Hematopoietic multipotent progenitor cell treated with erythropoietin and hydrocortisone succinate and interleukin-3 and kit ligand, for 4 days (in vitro differentiated cells): ENCODE measurements at regions not wholly inside any gene's neighbourhood (a gene's known extent, or its start where the extent isn't known, plus 50 kb on each side); places are given as distances from the start of the nearest gene placed in this dataset.

Experiments
- DNase-seq: peaks from one replicate; pipeline ENCODE4 v3.0.0-alpha.2; 2015

GRCh38 chr7:33661430-33662160 is 243.7 kb upstream of the BMPER start:
- peak; percentile 42 for DNase-seq

- DNase-seq, result no peak
These were observed 238.8 kb upstream of the BMPER start for GRCh38 chr7:33666531-33666930.

GRCh38 chr7:33667196-33667595 is 238.1 kb upstream of the BMPER start:
- no peak for DNase-seq

- DNase-seq, result no peak
These were observed 236.1 kb upstream of the BMPER start for GRCh38 chr7:33669251-33669670.

- DNase-seq, result no peak
These were observed 233.6 kb upstream of the BMPER start for GRCh38 chr7:33671531-33672262.

GRCh38 chr7:33673029-33673700 is 232.2 kb upstream of the BMPER start:
- no peak for DNase-seq

GRCh38 chr7:33674804-33675411 is 230.4 kb upstream of the BMPER start:
- DNase-seq, result no peak

GRCh38 chr7:33677556-33677955 is 227.8 kb upstream of the BMPER start:
- DNase-seq, result no peak

GRCh38 chr7:33678569-33679335 is 226.6 kb upstream of the BMPER start:
- DNase-seq, result no peak

GRCh38 chr7:33680682-33681081 is 224.7 kb upstream of the BMPER start:
- DNase-seq, result no peak

GRCh38 chr7:33685503-33685902 is 219.8 kb upstream of the BMPER start:
- no peak for DNase-seq

GRCh38 chr7:33685981-33686683 is 219.2 kb upstream of the BMPER start:
- peak; percentile 10 for DNase-seq

GRCh38 chr7:33687625-33688024 is 217.7 kb upstream of the BMPER start:
- no peak for DNase-seq

GRCh38 chr7:33691180-33691579 is 214.2 kb upstream of the BMPER start:
- DNase-seq, result no peak

- DNase-seq, result no peak
These were observed 212.4 kb upstream of the BMPER start for GRCh38 chr7:33692956-33693355.

GRCh38 chr7:33694006-33694405 is 211.3 kb upstream of the BMPER start:
- no peak for DNase-seq

GRCh38 chr7:33697616-33698015 is 207.7 kb upstream of the BMPER start:
- DNase-seq, result no peak

- DNase-seq, result no peak
These were observed 207.3 kb upstream of the BMPER start for GRCh38 chr7:33698041-33698440.

GRCh38 chr7:33698692-33699128 is 206.6 kb upstream of the BMPER start:
- no peak for DNase-seq

- no peak for DNase-seq
These were observed 205.1 kb upstream of the BMPER start for GRCh38 chr7:33700001-33700899.

GRCh38 chr7:33701189-33701740 is 204.1 kb upstream of the BMPER start:
- DNase-seq, result no peak
